MM.1S (cell line): ENCODE measurements at regions not wholly inside any gene's neighbourhood (a gene's known extent, or its start where the extent isn't known, plus 50 kb on each side); places are given as distances from the start of the nearest gene placed in this dataset.

Experiments used
- CTCF ChIP-seq: fragments of 300-600 bp; sonication (generic); IDR thresholded peaks from 2 replicates; pipeline ENCODE4 v1.5.1; 2016; ENCODE audit warnings: antibody characterized with exemption, low read length, mixed read lengths
- EZH2 ChIP-seq: fragments of 300-600 bp; sonication (generic); optimal IDR thresholded peaks from 2 replicates; pipeline ENCODE3; 2017; ENCODE audit warnings: low read depth, mild to moderate bottlenecking, antibody characterized with exemption, low read length, mixed read lengths

DNA sequence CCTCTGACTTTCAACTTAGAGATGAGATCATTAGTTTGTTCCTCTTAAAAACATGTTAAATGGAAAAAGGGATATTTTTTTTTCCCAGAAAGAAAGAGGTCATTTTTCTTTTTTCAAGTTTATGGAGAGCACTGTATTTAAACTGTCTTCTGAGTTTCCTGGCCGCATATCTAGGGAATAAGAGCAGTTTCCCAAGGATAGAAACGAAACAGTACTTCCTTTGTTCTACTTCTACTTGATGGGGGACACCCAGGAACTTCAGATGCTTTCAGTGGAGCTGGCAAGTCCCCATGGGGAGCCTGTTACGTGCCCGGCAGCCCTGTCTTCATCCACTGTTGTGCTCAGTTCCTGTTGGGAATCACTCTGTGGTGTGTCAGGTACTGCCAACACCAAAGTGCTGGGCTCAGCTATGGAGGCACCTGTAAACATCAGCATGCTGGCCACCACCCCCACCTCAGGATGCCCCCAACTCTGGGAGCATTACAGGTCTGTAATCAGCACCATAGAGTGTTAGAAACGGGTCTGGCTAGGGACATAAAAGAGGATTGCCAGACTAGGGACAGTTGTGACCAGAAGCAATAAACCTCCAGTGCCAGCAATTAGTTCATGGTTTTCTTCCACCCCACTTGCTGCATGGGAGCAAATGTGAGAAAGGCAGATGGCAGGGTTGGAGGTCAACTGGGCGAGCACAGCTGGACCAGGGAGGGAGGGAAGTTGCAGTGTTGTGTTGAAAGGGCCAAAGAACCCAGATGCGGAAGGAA, 221.7 kb upstream of the ECI2 start:
- TF ChIP-seq EZH2, result no peak
- TF ChIP-seq CTCF, result no peak
